ENCODE measurements at regions not wholly inside any gene's neighbourhood (a gene's known extent, or its start where the extent isn't known, plus 50 kb on each side); places are given as distances from the start of the nearest gene placed in this dataset.

DNA sequence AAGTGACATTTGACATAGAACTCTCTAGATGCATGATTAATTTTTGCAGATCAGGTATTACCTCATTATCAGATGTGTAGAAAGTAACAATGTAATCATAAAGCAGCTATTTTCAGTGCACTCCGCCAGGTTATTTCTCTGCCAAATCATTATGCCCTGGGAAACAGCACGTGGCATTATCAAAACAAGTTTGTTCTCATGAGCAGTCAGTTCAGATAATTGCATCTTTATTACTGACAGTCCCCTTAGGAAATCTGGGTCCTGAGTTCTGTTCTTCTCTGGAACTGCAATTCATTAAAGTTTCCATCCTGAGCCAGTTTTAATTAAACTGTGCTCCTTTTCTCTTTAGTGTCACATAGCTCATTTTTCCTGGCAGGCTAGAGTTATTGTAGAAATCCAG is 94.7 kb upstream of the KRR1 start:
- TF ChIP-seq, protein P1, sequence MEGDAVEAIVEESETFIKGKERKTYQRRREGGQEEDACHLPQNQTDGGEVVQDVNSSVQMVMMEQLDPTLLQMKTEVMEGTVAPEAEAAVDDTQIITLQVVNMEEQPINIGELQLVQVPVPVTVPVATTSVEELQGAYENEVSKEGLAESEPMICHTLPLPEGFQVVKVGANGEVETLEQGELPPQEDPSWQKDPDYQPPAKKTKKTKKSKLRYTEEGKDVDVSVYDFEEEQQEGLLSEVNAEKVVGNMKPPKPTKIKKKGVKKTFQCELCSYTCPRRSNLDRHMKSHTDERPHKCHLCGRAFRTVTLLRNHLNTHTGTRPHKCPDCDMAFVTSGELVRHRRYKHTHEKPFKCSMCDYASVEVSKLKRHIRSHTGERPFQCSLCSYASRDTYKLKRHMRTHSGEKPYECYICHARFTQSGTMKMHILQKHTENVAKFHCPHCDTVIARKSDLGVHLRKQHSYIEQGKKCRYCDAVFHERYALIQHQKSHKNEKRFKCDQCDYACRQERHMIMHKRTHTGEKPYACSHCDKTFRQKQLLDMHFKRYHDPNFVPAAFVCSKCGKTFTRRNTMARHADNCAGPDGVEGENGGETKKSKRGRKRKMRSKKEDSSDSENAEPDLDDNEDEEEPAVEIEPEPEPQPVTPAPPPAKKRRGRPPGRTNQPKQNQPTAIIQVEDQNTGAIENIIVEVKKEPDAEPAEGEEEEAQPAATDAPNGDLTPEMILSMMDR (IDR thresholded peaks at IDR 0.05; ENCODE audit: insufficient read depth, missing control alignments), result no peak
- no peak for FAIRE-seq
- no peak for DNase-seq (ENCODE audit: insufficient read length, low spot score)

- TF ChIP-seq, protein P1 (IDR thresholded peaks at IDR 0.05; ENCODE audit: insufficient read depth, missing control alignments), result no peak
- DNase-seq (ENCODE audit: insufficient read length, low spot score) (no peak), FAIRE-seq (no peak)
These were observed 92.1 kb upstream of the KRR1 start for GRCh38 chr12:75603475-75603874.

DNA sequence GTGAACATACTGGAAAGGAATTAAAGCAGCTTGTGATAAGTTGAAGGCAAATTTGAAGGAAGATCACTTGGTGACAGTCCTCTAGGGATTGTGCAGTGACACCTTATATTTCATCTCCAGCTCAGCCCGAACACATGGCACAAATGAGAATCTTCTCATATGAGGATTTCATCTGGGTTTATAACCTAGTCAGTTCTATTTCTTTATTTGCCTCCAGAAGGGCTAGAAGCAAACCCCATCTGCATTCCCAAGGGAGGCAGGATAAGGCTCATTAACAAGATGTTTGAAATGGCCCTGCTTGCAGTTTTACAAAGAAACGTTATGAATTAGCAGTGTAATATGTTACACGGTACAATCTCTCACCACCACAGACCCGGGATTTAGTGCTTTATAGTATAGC is 90.7 kb upstream of the KRR1 start:
- DNase-seq (ENCODE audit: insufficient read length, low spot score) (peak; percentile 23), FAIRE-seq (peak; percentile 94)
- TF ChIP-seq, protein P1 (IDR thresholded peaks at IDR 0.05; ENCODE audit: insufficient read depth, missing control alignments), result no peak

- DNase-seq (ENCODE audit: insufficient read length, low spot score) (no peak), FAIRE-seq (no peak)
- TF ChIP-seq, protein P1 (IDR thresholded peaks at IDR 0.05; ENCODE audit: insufficient read depth, missing control alignments), result no peak
These were observed 88.7 kb upstream of the KRR1 start for GRCh38 chr12:75600146-75600545.

- TF ChIP-seq, protein P1 (IDR thresholded peaks at IDR 0.05; ENCODE audit: insufficient read depth, missing control alignments), result no peak
- no peak for DNase-seq (ENCODE audit: insufficient read length, low spot score)
- no peak for FAIRE-seq
These were observed 87.7 kb upstream of the KRR1 start for GRCh38 chr12:75599061-75599460.

GRCh38 chr12:75596406-75596805 is 85.0 kb upstream of the KRR1 start:
- TF ChIP-seq, protein P1 (IDR thresholded peaks at IDR 0.05; ENCODE audit: insufficient read depth, missing control alignments), result no peak

GRCh38 chr12:75592638-75593335 is 81.4 kb upstream of the KRR1 start:
- DNase-seq (ENCODE audit: insufficient read length, low spot score), result no peak
- FAIRE-seq, result no peak
- TF ChIP-seq, protein P1 (IDR thresholded peaks at IDR 0.05; ENCODE audit: insufficient read depth, missing control alignments), result no peak

More at GRCh38 chr12:75596406-75596805, 85.0 kb upstream of the KRR1 start:
- no peak for FAIRE-seq
- DNase-seq (ENCODE audit: insufficient read length, low spot score), result no peak
